Mucosa of gallbladder (tissue), 1 donor: ENCODE measurements at regions not wholly inside any gene's neighbourhood (a gene's known extent, or its start where the extent isn't known, plus 50 kb on each side); places are given as distances from the start of the nearest gene placed in this dataset.

Experiments
- DNase-seq: peaks from one replicate; pipeline ENCODE4 v3.0.0-alpha.2; 2020; ENCODE audit warnings: low spot score
- donor health status: DM: no; HTN: no; CAD: no.

GRCh38 chr13:73967397-73968165 lies 166.6 kb downstream of the KLF12 start:
- no peak for DNase-seq

- DNase-seq: no peak
These were observed 167.9 kb downstream of the KLF12 start for GRCh38 chr13:73966331-73966730.

- no peak for DNase-seq
These were observed 171.9 kb downstream of the KLF12 start for GRCh38 chr13:73962284-73962683.

- no peak for DNase-seq
These were observed 173.0 kb downstream of the KLF12 start for GRCh38 chr13:73961181-73961580.

- DNase-seq: no peak
These were observed 173.7 kb downstream of the KLF12 start for GRCh38 chr13:73960474-73960873.

GRCh38 chr13:73958657-73959397 lies 175.4 kb downstream of the KLF12 start:
- DNase-seq: no peak

GRCh38 chr13:73957889-73958288 lies 176.3 kb downstream of the KLF12 start:
- DNase-seq: no peak

GRCh38 chr13:73956795-73957408 lies 177.3 kb downstream of the KLF12 start:
- DNase-seq: no peak

- no peak for DNase-seq
These were observed 178.2 kb downstream of the KLF12 start for GRCh38 chr13:73955977-73956500.

- no peak for DNase-seq
These were observed 179.4 kb downstream of the KLF12 start for GRCh38 chr13:73954808-73955207.

- DNase-seq: no peak
These were observed 181.6 kb downstream of the KLF12 start for GRCh38 chr13:73952648-73953047.

- no peak for DNase-seq
These were observed 185.2 kb downstream of the KLF12 start for GRCh38 chr13:73948848-73949529.

- no peak for DNase-seq
These were observed 188.3 kb downstream of the KLF12 start for GRCh38 chr13:73945871-73946270.

GRCh38 chr13:73945382-73945781 lies 188.8 kb downstream of the KLF12 start:
- no peak for DNase-seq

GRCh38 chr13:73943965-73944233 lies 190.3 kb downstream of the KLF12 start:
- no peak for DNase-seq

GRCh38 chr13:73943137-73943964 lies 190.9 kb downstream of the KLF12 start:
- DNase-seq: no peak

- no peak for DNase-seq
These were observed 192.5 kb downstream of the KLF12 start for GRCh38 chr13:73941752-73942151.

GRCh38 chr13:73940098-73940497 lies 194.1 kb downstream of the KLF12 start:
- no peak for DNase-seq

GRCh38 chr13:73939603-73940002 lies 194.6 kb downstream of the KLF12 start:
- no peak for DNase-seq

- no peak for DNase-seq
These were observed 195.2 kb downstream of the KLF12 start for GRCh38 chr13:73939071-73939380.

GRCh38 chr13:73938372-73939070 lies 195.7 kb downstream of the KLF12 start:
- DNase-seq: no peak
